HEK293 (cell line): ENCODE measurements at regions not wholly inside any gene's neighbourhood (a gene's known extent, or its start where the extent isn't known, plus 50 kb on each side); places are given as distances from the start of the nearest gene placed in this dataset.

Source experiments
- CTCF ChIA-PET: fragments of 350-600 bp; formaldehyde crosslinking; extraction: SDS; loops from one replicate; lab custom pipeline; 2021; ENCODE audit warnings: antibody characterized with exemption; lab: Yijun Ruan, JAX
- POLR2A ChIA-PET: fragments of 300-600 bp; formaldehyde crosslinking; extraction: SDS; loops from one replicate; lab custom pipeline; 2020; ENCODE audit warnings: antibody characterized with exemption, inconsistent platforms; lab: Yijun Ruan, JAX
- H3K27ac ChIP-seq: fragments of 200-500 bp; sonication (Bioruptor generic); 2 replicates; pipeline ENCODE4 v1.5.1; 2014; ENCODE audit warnings: low read depth, low read length, control low read depth, inconsistent platforms; ENCODE audit errors: extremely low read depth
- H3K36me3 ChIP-seq, 2 experiments: fragments of 200-500 bp in 1 of 2; sonication (Bioruptor generic) in 1 of 2; 1 replicate in 1 of 2; 2 replicates in 1 of 2; pipeline ENCODE4 v1.5.1; 2014 to 2017; ENCODE audit warnings: inconsistent platforms in 2 of 2, low read length in 2 of 2; ENCODE audit not compliant: control insufficient read depth in 2 of 2, insufficient read depth in 1 of 2
- H3K4me1 ChIP-seq: fragments of 200-500 bp; sonication (Bioruptor generic); 2 replicates; pipeline ENCODE4 v1.5.1; 2014; ENCODE audit warnings: mild to moderate bottlenecking, low read length, inconsistent platforms; ENCODE audit not compliant: control insufficient read depth, insufficient read depth
- H3K4me3 ChIP-seq: 2 replicates; pipeline ENCODE4 v1.5.1; 2011; ENCODE audit warnings: low read depth, mild to moderate bottlenecking, control low read depth, low read length, moderate library complexity
- H3K9me3 ChIP-seq: fragments of 200-500 bp; sonication (Bioruptor generic); 2 replicates; pipeline ENCODE4 v1.5.1; 2014; ENCODE audit warnings: low read depth, low read length, inconsistent platforms; ENCODE audit not compliant: control insufficient read depth, insufficient read depth
- GLI4 ChIP-seq: fragments of 450-650 bp; formaldehyde crosslinking; IDR thresholded peaks from 2 replicates; pipeline ENCODE4 v1.5.1; 2016; ENCODE audit warnings: missing biosample characterization, missing genetic modification characterization
- KLF7 ChIP-seq: fragments of 450-650 bp; formaldehyde crosslinking; IDR thresholded peaks from 2 replicates; pipeline ENCODE4 v1.5.1; 2016; ENCODE audit warnings: missing biosample characterization, missing genetic modification characterization, borderline replicate concordance
- MYNN ChIP-seq: fragments of 450-650 bp; formaldehyde crosslinking; IDR thresholded peaks from 2 replicates; pipeline ENCODE4 v1.5.1; 2016; ENCODE audit warnings: missing biosample characterization, missing genetic modification characterization, borderline replicate concordance
- MZF1 ChIP-seq: fragments of 450-650 bp; formaldehyde crosslinking; IDR thresholded peaks from 2 replicates; pipeline ENCODE4 v1.5.1; 2017; ENCODE audit warnings: missing biosample characterization, missing genetic modification characterization, borderline replicate concordance
- RBAK ChIP-seq: fragments of 450-650 bp; formaldehyde crosslinking; IDR thresholded peaks from 2 replicates; pipeline ENCODE4 v1.5.1; 2016; ENCODE audit warnings: missing biosample characterization, missing genetic modification characterization
- ZFP41 ChIP-seq: fragments of 450-650 bp; formaldehyde crosslinking; IDR thresholded peaks from 2 replicates; pipeline ENCODE4 v1.5.1; 2016; ENCODE audit warnings: missing biosample characterization, missing genetic modification characterization, borderline replicate concordance
- ZNF112 ChIP-seq: fragments of 450-650 bp; formaldehyde crosslinking; IDR thresholded peaks from 2 replicates; pipeline ENCODE4 v1.5.0; 2017; ENCODE audit warnings: missing biosample characterization, missing genetic modification characterization
- ZNF146 ChIP-seq: fragments of 450-650 bp; formaldehyde crosslinking; IDR thresholded peaks from 2 replicates; pipeline ENCODE4 v1.5.1; 2016; ENCODE audit warnings: missing biosample characterization, missing genetic modification characterization
- ZNF23 ChIP-seq: fragments of 450-650 bp; formaldehyde crosslinking; IDR thresholded peaks from 2 replicates; pipeline ENCODE4 v1.5.1; 2016; ENCODE audit warnings: missing biosample characterization, missing genetic modification characterization, borderline replicate concordance
- ZNF239 ChIP-seq: fragments of 450-650 bp; formaldehyde crosslinking; IDR thresholded peaks from 2 replicates; pipeline ENCODE4 v1.5.1; 2016; ENCODE audit warnings: missing biosample characterization, missing genetic modification characterization
- ZNF292 ChIP-seq: fragments of 450-650 bp; formaldehyde crosslinking; IDR thresholded peaks from 2 replicates; pipeline ENCODE4 v1.5.1; 2016; ENCODE audit warnings: low read depth, missing biosample characterization, missing genetic modification characterization, borderline replicate concordance
- ZNF302 ChIP-seq: fragments of 450-650 bp; formaldehyde crosslinking; IDR thresholded peaks from 2 replicates; pipeline ENCODE4 v1.5.1; 2016; ENCODE audit warnings: missing biosample characterization, missing genetic modification characterization, low read depth
- ZNF394 ChIP-seq: fragments of 450-650 bp; formaldehyde crosslinking; IDR thresholded peaks from 2 replicates; pipeline ENCODE4 v1.5.1; 2016; ENCODE audit warnings: missing biosample characterization, missing genetic modification characterization, mild to moderate bottlenecking, moderate library complexity, borderline replicate concordance
- ZNF530 ChIP-seq: fragments of 450-650 bp; formaldehyde crosslinking; IDR thresholded peaks from 2 replicates; pipeline ENCODE4 v1.5.1; 2016; ENCODE audit warnings: low read depth, missing biosample characterization, missing genetic modification characterization
- ZNF785 ChIP-seq: fragments of 450-650 bp; formaldehyde crosslinking; IDR thresholded peaks from 2 replicates; pipeline ENCODE4 v1.5.1; 2016; ENCODE audit warnings: missing biosample characterization, missing genetic modification characterization
- TF ChIP-seq, protein P1 (sequence below): fragments of 450-650 bp; IDR thresholded peaks from 2 replicates; pipeline ENCODE4 v1.5.1; 2018; ENCODE audit warnings: missing biosample characterization, mild to moderate bottlenecking, missing genetic modification characterization
- TF ChIP-seq, protein P2 (sequence below): fragments of 450-650 bp; formaldehyde crosslinking; IDR thresholded peaks from 2 replicates; pipeline ENCODE4 v1.5.1; 2016; ENCODE audit warnings: missing biosample characterization, missing genetic modification characterization
- TF ChIP-seq, protein P3 (sequence below): fragments of 450-650 bp; formaldehyde crosslinking; IDR thresholded peaks from 2 replicates; pipeline ENCODE4; 2016; ENCODE audit warnings: missing biosample characterization, missing genetic modification characterization
- TF ChIP-seq, protein P4 (sequence below): fragments of 450-650 bp; formaldehyde crosslinking; IDR thresholded peaks from 2 replicates; pipeline ENCODE4 v1.5.1; 2017; ENCODE audit warnings: missing biosample characterization, missing genetic modification characterization

DNA sequence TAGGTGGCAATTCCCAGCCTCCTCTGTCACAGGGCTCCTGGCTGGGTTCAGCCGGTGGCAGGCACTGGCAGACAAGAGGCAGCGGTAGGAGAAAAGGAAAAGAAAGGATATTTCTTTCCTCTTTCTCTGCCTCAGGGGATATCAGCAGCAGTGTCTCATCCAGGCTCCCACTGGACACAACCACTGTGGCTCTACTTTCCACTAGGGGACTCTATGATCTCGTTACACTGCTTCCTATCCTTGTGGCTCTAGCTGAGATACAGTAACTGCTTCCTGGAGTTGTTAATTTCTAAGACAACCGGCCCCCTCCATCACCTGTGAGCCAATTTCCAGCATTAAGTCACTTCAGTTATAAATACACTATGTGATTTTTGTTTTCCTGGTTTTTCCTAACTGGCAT is 102.0 kb upstream of the LRFN2 start:
- CTCF ChIA-PET, result interaction anchor here (0.6 kb wide), 1 partner anchor 19 kb away, joined by 3 read pairs; no protein-coding TSS in a partner anchor
- H3K36me3 ChIP-seq, result no peaks in the 10 kb centered on the region
- H3K4me3 ChIP-seq, result no peak overlapping the region

DNA sequence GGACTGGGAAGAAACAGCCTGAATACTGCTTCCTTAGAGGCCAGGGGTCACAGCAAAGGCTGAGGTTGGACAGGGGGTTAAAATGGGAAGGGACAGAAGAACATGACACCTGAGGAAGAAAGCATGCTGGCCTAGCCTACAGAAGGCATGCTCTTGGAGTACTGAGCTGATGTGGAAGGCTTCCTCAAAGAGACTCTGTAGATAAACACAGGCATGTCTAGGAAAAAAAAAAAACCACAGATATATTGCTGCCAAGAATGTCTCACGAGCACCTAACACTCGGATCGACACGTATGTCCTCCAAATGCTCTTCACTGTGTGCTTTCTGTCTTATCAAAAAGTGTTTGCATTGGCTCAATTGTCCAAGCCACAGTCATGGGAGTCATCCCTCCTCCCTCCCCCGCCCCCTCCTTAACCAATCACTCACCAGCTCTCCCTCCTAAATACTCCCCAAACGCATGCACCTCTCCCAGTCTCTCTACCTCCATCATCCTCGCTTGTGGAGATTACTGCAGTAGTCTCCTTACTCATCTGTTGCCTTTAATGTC is 101.1 kb upstream of the LRFN2 start:
- Histone ChIP-seq H3K4me1 (no peaks in the 10 kb centered on the region), H3K27ac (no peak overlapping the region), H3K9me3 (no peaks in the 10 kb centered on the region), H3K4me3 (no peak overlapping the region), H3K36me3 (no peaks in the 10 kb centered on the region)
- ChIA-PET POLR2A (no interaction called here), CTCF (interaction anchor here (0.6 kb wide), 1 partner anchor 132 kb away, joined by 3 read pairs; no protein-coding TSS in a partner anchor)
- no peak for TF ChIP-seq KLF7 (tag by site-specific recombination)

More for the DNA sequence above, 102.0 kb upstream of the LRFN2 start:
- H3K9me3 ChIP-seq, result no peaks in the 10 kb centered on the region
- no peak for TF ChIP-seq GLI4
- TF ChIP-seq, protein P1, sequence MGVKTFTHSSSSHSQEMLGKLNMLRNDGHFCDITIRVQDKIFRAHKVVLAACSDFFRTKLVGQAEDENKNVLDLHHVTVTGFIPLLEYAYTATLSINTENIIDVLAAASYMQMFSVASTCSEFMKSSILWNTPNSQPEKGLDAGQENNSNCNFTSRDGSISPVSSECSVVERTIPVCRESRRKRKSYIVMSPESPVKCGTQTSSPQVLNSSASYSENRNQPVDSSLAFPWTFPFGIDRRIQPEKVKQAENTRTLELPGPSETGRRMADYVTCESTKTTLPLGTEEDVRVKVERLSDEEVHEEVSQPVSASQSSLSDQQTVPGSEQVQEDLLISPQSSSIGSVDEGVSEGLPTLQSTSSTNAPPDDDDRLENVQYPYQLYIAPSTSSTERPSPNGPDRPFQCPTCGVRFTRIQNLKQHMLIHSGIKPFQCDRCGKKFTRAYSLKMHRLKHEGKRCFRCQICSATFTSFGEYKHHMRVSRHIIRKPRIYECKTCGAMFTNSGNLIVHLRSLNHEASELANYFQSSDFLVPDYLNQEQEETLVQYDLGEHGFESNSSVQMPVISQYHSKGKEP (tag by site-specific recombination), result no peak
- no peak for TF ChIP-seq MZF1 (tag by site-specific recombination)
- H3K27ac ChIP-seq, result no peak overlapping the region
- POLR2A ChIA-PET, result no interaction called here
- no peaks in the 10 kb centered on the region for H3K4me1 ChIP-seq

DNA sequence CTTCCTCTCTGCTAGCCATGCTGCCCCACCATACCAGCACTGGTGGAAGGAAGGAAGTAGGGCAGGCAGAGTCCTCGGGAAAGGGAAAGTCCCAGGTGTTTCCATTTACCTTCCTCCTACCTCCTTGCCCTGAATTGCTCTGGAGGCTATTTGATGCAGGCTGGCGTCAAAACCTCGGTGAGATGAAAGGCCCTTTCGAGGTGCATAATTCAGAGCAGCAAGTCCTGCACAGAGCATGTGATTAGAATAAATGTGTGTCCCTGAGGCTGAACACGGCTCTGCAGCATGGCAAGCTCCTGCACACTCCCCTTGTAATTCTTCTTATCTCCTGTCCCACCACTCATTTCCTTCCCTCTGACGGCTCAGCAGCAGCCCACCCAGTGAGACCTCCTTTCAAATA is 98.7 kb upstream of the LRFN2 start:
- Histone ChIP-seq H3K36me3 (no peaks in the 10 kb centered on the region), H3K4me3 (no peak overlapping the region), H3K4me1 (no peaks in the 10 kb centered on the region), H3K9me3 (no peaks in the 10 kb centered on the region), H3K27ac (no peak overlapping the region)
- CTCF ChIA-PET, result interaction anchor here (1.0 kb wide), 1 partner anchor 41 kb away, joined by 3 read pairs; no protein-coding TSS in a partner anchor
- POLR2A ChIA-PET, result no interaction called here
- TF ChIP-seq, protein P2, sequence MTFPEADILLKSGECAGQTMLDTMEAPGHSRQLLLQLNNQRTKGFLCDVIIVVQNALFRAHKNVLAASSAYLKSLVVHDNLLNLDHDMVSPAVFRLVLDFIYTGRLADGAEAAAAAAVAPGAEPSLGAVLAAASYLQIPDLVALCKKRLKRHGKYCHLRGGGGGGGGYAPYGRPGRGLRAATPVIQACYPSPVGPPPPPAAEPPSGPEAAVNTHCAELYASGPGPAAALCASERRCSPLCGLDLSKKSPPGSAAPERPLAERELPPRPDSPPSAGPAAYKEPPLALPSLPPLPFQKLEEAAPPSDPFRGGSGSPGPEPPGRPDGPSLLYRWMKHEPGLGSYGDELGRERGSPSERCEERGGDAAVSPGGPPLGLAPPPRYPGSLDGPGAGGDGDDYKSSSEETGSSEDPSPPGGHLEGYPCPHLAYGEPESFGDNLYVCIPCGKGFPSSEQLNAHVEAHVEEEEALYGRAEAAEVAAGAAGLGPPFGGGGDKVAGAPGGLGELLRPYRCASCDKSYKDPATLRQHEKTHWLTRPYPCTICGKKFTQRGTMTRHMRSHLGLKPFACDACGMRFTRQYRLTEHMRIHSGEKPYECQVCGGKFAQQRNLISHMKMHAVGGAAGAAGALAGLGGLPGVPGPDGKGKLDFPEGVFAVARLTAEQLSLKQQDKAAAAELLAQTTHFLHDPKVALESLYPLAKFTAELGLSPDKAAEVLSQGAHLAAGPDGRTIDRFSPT (tag by site-specific recombination), result no peak
- TF ChIP-seq ZNF785, result no peak
- TF ChIP-seq, protein P3, sequence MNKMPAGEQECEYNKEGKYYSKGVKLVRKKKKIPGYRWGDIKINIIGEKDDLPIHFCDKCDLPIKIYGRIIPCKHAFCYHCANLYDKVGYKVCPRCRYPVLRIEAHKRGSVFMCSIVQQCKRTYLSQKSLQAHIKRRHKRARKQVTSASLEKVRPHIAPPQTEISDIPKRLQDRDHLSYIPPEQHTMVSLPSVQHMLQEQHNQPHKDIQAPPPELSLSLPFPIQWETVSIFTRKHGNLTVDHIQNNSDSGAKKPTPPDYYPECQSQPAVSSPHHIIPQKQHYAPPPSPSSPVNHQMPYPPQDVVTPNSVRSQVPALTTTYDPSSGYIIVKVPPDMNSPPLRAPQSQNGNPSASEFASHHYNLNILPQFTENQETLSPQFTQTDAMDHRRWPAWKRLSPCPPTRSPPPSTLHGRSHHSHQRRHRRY (tag by site-specific recombination), result no peak
- no peak for TF ChIP-seq ZNF23 (tag by site-specific recombination)
- no peak for TF ChIP-seq ZNF146 (tag by site-specific recombination)
- TF ChIP-seq ZNF394, result no peak
- TF ChIP-seq MYNN (tag by site-specific recombination), result no peak
- TF ChIP-seq ZNF302 (tag by site-specific recombination), result no peak
- no peak for TF ChIP-seq ZNF530 (tag by site-specific recombination)
- TF ChIP-seq, protein P1 (tag by site-specific recombination), result no peak
- TF ChIP-seq, protein P4, sequence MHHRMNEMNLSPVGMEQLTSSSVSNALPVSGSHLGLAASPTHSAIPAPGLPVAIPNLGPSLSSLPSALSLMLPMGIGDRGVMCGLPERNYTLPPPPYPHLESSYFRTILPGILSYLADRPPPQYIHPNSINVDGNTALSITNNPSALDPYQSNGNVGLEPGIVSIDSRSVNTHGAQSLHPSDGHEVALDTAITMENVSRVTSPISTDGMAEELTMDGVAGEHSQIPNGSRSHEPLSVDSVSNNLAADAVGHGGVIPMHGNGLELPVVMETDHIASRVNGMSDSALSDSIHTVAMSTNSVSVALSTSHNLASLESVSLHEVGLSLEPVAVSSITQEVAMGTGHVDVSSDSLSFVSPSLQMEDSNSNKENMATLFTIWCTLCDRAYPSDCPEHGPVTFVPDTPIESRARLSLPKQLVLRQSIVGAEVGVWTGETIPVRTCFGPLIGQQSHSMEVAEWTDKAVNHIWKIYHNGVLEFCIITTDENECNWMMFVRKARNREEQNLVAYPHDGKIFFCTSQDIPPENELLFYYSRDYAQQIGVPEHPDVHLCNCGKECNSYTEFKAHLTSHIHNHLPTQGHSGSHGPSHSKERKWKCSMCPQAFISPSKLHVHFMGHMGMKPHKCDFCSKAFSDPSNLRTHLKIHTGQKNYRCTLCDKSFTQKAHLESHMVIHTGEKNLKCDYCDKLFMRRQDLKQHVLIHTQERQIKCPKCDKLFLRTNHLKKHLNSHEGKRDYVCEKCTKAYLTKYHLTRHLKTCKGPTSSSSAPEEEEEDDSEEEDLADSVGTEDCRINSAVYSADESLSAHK (tag by site-specific recombination), result no peak
- TF ChIP-seq ZFP41 (tag by site-specific recombination), result no peak
- TF ChIP-seq RBAK (tag by site-specific recombination), result no peak
- TF ChIP-seq ZNF292, result no peak
- TF ChIP-seq ZNF112 (tag by site-specific recombination), result no peak
- no peak for TF ChIP-seq ZNF239
